IMR-90 (cell line): ENCODE measurements at regions not wholly inside any gene's neighbourhood (a gene's known extent, or its start where the extent isn't known, plus 50 kb on each side); places are given as distances from the start of the nearest gene placed in this dataset.

Source experiments
- ATAC-seq: fragments of 200-7000 bp; cut with Tn5 transposase; 2 replicates; pipeline ENCODE4 v1.9.1; 2020; ENCODE audit warnings: low read depth, mild to moderate bottlenecking, moderate library complexity
- BruUV-seq: library from RNA; stranded (reverse); fragments of 400-500 nt; replicated peaks from 2 replicates; lab custom pipeline; 2021; lab: Mats Ljungman, UMichigan
- CTCF ChIA-PET: fragments of 300-600 bp; formaldehyde crosslinking; extraction: SDS; loops from one replicate; lab custom pipeline; 2021; ENCODE audit warnings: antibody characterized with exemption; lab: Yijun Ruan, JAX
- POLR2A ChIA-PET: fragments of 300-600 bp; sonication (Branson Sonifier 250); formaldehyde crosslinking; loops from one replicate; lab custom pipeline; 2022; ENCODE audit warnings: antibody characterized with exemption; ENCODE audit not compliant: unreplicated experiment; lab: Charles Lee
- DNase-seq: peaks from one replicate; pipeline ENCODE4 v3.0.0; 2013
- H2AFZ ChIP-seq: replicated peaks from 2 replicates; pipeline ENCODE3; 2013; ENCODE audit warnings: low read length, mild to moderate bottlenecking; ENCODE audit not compliant: poor library complexity
- H2AK5ac ChIP-seq: 2 replicates; pipeline ENCODE4 v1.6.1; 2013; ENCODE audit warnings: low read depth, low read length, inconsistent platforms
- H2AK9ac ChIP-seq: replicated peaks from 2 replicates; pipeline ENCODE3; 2013; ENCODE audit warnings: mild to moderate bottlenecking, low read depth, low read length, moderate library complexity; ENCODE audit not compliant: poor library complexity
- H2BK120ac ChIP-seq: 2 replicates; pipeline ENCODE4 v1.6.1; 2013; ENCODE audit warnings: low read depth, low read length, inconsistent platforms
- H2BK15ac ChIP-seq: 3 replicates; pipeline ENCODE4 v1.6.1; 2013; ENCODE audit warnings: low read depth, low read length, inconsistent platforms
- H2BK20ac ChIP-seq: 2 replicates; pipeline ENCODE4 v1.6.1; 2013; ENCODE audit warnings: low read depth, mild to moderate bottlenecking, inconsistent platforms, low read length, moderate library complexity
- H2BK5ac ChIP-seq: 2 replicates; pipeline ENCODE4 v1.6.1; 2013; ENCODE audit warnings: mild to moderate bottlenecking, low read depth, low read length, inconsistent platforms; ENCODE audit not compliant: poor library complexity, severe bottlenecking
- H3K14ac ChIP-seq: replicated peaks from 2 replicates; pipeline ENCODE4 v1.6.1; 2013; ENCODE audit warnings: low read depth, low read length, inconsistent platforms
- H3K18ac ChIP-seq: 2 replicates; pipeline ENCODE4 v1.6.1; 2013; ENCODE audit warnings: low read depth, low read length, control low read depth
- H3K23ac ChIP-seq: 2 replicates; pipeline ENCODE4 v1.6.1; 2013; ENCODE audit warnings: low read depth, low read length, inconsistent platforms
- H3K27ac ChIP-seq: 2 replicates; pipeline ENCODE4 v1.5.1; 2013; ENCODE audit warnings: mild to moderate bottlenecking, control low read depth, low read length; ENCODE audit not compliant: insufficient read depth
- H3K27me3 ChIP-seq: 2 replicates; pipeline ENCODE4 v1.6.1; 2013; ENCODE audit warnings: low read length; ENCODE audit not compliant: control insufficient read depth, insufficient read depth
- H3K36me3 ChIP-seq: 2 replicates; pipeline ENCODE4 v1.6.1; 2013; ENCODE audit warnings: low read length, mixed read lengths; ENCODE audit not compliant: control insufficient read depth, insufficient read depth
- H3K4ac ChIP-seq: 2 replicates; pipeline ENCODE4 v1.6.1; 2013; ENCODE audit warnings: low read depth, low read length, inconsistent platforms
- H3K4me1 ChIP-seq: 2 replicates; pipeline ENCODE4 v1.6.1; 2013; ENCODE audit warnings: low read length, mixed read lengths; ENCODE audit not compliant: control insufficient read depth, insufficient read depth
- H3K4me2 ChIP-seq: 2 replicates; pipeline ENCODE4 v1.6.1; 2013; ENCODE audit warnings: low read depth, mild to moderate bottlenecking, control low read depth, low read length, moderate library complexity
- H3K4me3 ChIP-seq: 2 replicates; pipeline ENCODE4 v1.5.1; 2013; ENCODE audit warnings: low read depth, mild to moderate bottlenecking, control low read depth, low read length, moderate library complexity; ENCODE audit not compliant: insufficient read depth
- H3K56ac ChIP-seq: 2 replicates; pipeline ENCODE4 v1.6.1; 2013; ENCODE audit warnings: low read length, inconsistent platforms; ENCODE audit not compliant: insufficient read depth; ENCODE audit errors: extremely low read depth
- H3K79me1 ChIP-seq, 2 experiments: 2 replicates each; pipeline ENCODE4 v1.6.1; 2013; ENCODE audit warnings: low read length in 2 of 2, inconsistent platforms in 1 of 2, low read depth in 1 of 2
- H3K9ac ChIP-seq: 2 replicates; pipeline ENCODE4 v1.6.1; 2013; ENCODE audit warnings: low read depth, low read length, control low read depth
- H3K9me1 ChIP-seq: 2 replicates; pipeline ENCODE4 v1.6.1; 2013; ENCODE audit warnings: low read length, inconsistent platforms; ENCODE audit not compliant: insufficient read depth
- H3K9me3 ChIP-seq: 2 replicates; pipeline ENCODE4 v1.6.1; 2013; ENCODE audit warnings: low read length; ENCODE audit not compliant: control insufficient read depth, insufficient read depth
- H4K20me1 ChIP-seq: 2 replicates; pipeline ENCODE4 v1.6.1; 2013; ENCODE audit warnings: low read length, inconsistent platforms; ENCODE audit not compliant: insufficient read depth
- H4K5ac ChIP-seq: 2 replicates; pipeline ENCODE4 v1.6.1; 2013; ENCODE audit warnings: mild to moderate bottlenecking, low read depth, low read length, control low read depth
- H4K8ac ChIP-seq, 2 experiments: 2 replicates each; pipeline ENCODE4 v1.6.1; 2013; ENCODE audit warnings: low read depth in 2 of 2, low read length in 2 of 2, control low read depth in 1 of 2, inconsistent platforms in 1 of 2
- H4K91ac ChIP-seq: 2 replicates; pipeline ENCODE4 v1.6.1; 2013; ENCODE audit warnings: low read depth, low read length, inconsistent platforms; ENCODE audit not compliant: insufficient read depth
- CEBPB ChIP-seq: IDR thresholded peaks from 2 replicates; pipeline ENCODE4 v1.6.1; 2012; ENCODE audit warnings: low read depth, low read length, improper control_type of control experiment
- POLR2A ChIP-seq: IDR thresholded peaks from 2 replicates; pipeline ENCODE4 v1.6.1; 2012; ENCODE audit warnings: mild to moderate bottlenecking, low read depth, low read length
- WGBS, 2 experiments: methylation state at CpG; one replicate each; pipeline versions ENCODE4 v1.1.5 to v1.1.7; 2013; ENCODE audit warnings: missing lambda C conversion rate in 2 of 2; ENCODE audit not compliant: insufficient read length in 1 of 2; ENCODE audit errors: extremely low coverage in 2 of 2; 5-methylcytosine and 5-hydroxymethylcytosine counted together
- dilution Hi-C: fragments of 300-500 bp; cut with HindIII; formaldehyde crosslinking; loops from one replicate; pipeline ENCODE4 v1.14.3; 2018; ENCODE audit warnings: low sequenced_read_pairs; ENCODE audit not compliant: unreplicated experiment
- in situ Hi-C: fragments of 300-500 bp; cut with MboI; formaldehyde crosslinking; loops from 3 replicates; pipeline ENCODE4 v1.14.3; 2019; ENCODE audit warnings: low sequenced_read_pairs, inconsistent platforms, mixed read lengths
- intact Hi-C: fragments of 100-400 bp; cut with micrococcal nuclease; formaldehyde crosslinking; loops from 2 replicates; pipeline ENCODE4 v1.10.0; 2022

GRCh38 chr18:41338341-41338740 is 616.7 kb upstream of the PIK3C3 start:
- H3K9me3 ChIP-seq = no peaks in the 10 kb centered on the region
- TF ChIP-seq CEBPB (no peak), POLR2A (no peak)
- H4K8ac ChIP-seq = no peak overlapping the region
- H3K56ac ChIP-seq = no peak overlapping the region
- no peaks in the 10 kb centered on the region for H3K9me1 ChIP-seq
- H3K36me3 ChIP-seq = no peaks in the 10 kb centered on the region
- H3K23ac ChIP-seq = no peak overlapping the region
- WGBS, 2 experiments = 83% methylated on average over 1 of the region's 1 CpG; no CpG with 5 or more reads in 1 of the 2 experiments
- H3K4ac ChIP-seq = no peak overlapping the region
- H2AFZ ChIP-seq = no peak overlapping the region
- dilution Hi-C loops = no loop called here
- no peaks in the 10 kb centered on the region for H3K27me3 ChIP-seq
- H2BK5ac ChIP-seq = no peak overlapping the region
- H4K20me1 ChIP-seq = no peaks in the 10 kb centered on the region
- H2AK5ac ChIP-seq = no peak overlapping the region
- H3K18ac ChIP-seq = no peak overlapping the region
- no peaks in the 10 kb centered on the region for H3K79me1 ChIP-seq
- DNase-seq (no peak), ATAC-seq (no peak)
- no peaks in the 10 kb centered on the region for H3K4me1 ChIP-seq
- in situ Hi-C loops = no loop called here
- no peak overlapping the region for H2BK15ac ChIP-seq
- intact Hi-C loops = no loop called here
- POLR2A ChIA-PET = no interaction called here
- H3K27ac ChIP-seq = no peak overlapping the region
- CTCF ChIA-PET = interaction anchor here (0.6 kb wide), 1 partner anchor 1417 kb away, joined by 3 read pairs; no protein-coding TSS in a partner anchor
- H4K91ac ChIP-seq = no peak overlapping the region
- H2AK9ac ChIP-seq = no peak overlapping the region
- H3K14ac ChIP-seq = no peak overlapping the region
- H3K9ac ChIP-seq = no peak overlapping the region
- H2BK120ac ChIP-seq = no peak overlapping the region
- H4K5ac ChIP-seq = no peak overlapping the region
- H2BK20ac ChIP-seq = no peak overlapping the region
- no peak overlapping the region for H3K4me2 ChIP-seq
- BruUV-seq = no TSS peak
- no peak overlapping the region for H3K4me3 ChIP-seq
